ENCODE measurements at regions not wholly inside any gene's neighbourhood (a gene's known extent, or its start where the extent isn't known, plus 50 kb on each side); places are given as distances from the start of the nearest gene placed in this dataset.

GRCh38 chr14:94964181-94964580 is 193.1 kb downstream of the DICER1 start:
- TF ChIP-seq CTCF (IDR thresholded peaks at IDR 0.05): no peak
- DNase-seq (ENCODE audit: low spot score) (no peak), ATAC-seq (ENCODE audit: low FRiP score) (no peak)

GRCh38 chr14:94963051-94963450 is 193.1 kb upstream of the GSC start:
- TF ChIP-seq CTCF (IDR thresholded peaks at IDR 0.05): no peak

GRCh38 chr14:94962166-94962575 is 192.3 kb upstream of the GSC start:
- no peak for ATAC-seq (ENCODE audit: low FRiP score)
- DNase-seq (ENCODE audit: low spot score): no peak
- TF ChIP-seq CTCF (IDR thresholded peaks at IDR 0.05): no peak

More at GRCh38 chr14:94963051-94963450, 193.1 kb upstream of the GSC start:
- ATAC-seq (ENCODE audit: low FRiP score) (no peak), DNase-seq (ENCODE audit: low spot score) (no peak)

- TF ChIP-seq CTCF (IDR thresholded peaks at IDR 0.05): no peak
- no peak for DNase-seq (ENCODE audit: low spot score)
These were observed 191.7 kb upstream of the GSC start for GRCh38 chr14:94961386-94962165.

GRCh38 chr14:94960285-94961001 is 190.5 kb upstream of the GSC start:
- no peak for TF ChIP-seq CTCF (IDR thresholded peaks at IDR 0.05)
- DNase-seq (ENCODE audit: low spot score) (no peak), ATAC-seq (ENCODE audit: low FRiP score) (no peak)

More at GRCh38 chr14:94961386-94962165, 191.7 kb upstream of the GSC start:
- no peak for ATAC-seq (ENCODE audit: low FRiP score)

GRCh38 chr14:94953541-94954260 is 183.8 kb upstream of the GSC start:
- ATAC-seq (ENCODE audit: low FRiP score) (no peak), DNase-seq (ENCODE audit: low spot score) (no peak)
- TF ChIP-seq CTCF (IDR thresholded peaks at IDR 0.05): no peak
